ENCODE measurements at regions not wholly inside any gene's neighbourhood (a gene's known extent, or its start where the extent isn't known, plus 50 kb on each side); places are given as distances from the start of the nearest gene placed in this dataset.

GRCh38 chr1:34520111-34520510, 234.7 kb upstream of the GJB5 start:
- TF ChIP-seq FOXK2 (IDR thresholded peaks at IDR 0.05) (no peak), FOXA1 (IDR thresholded peaks at IDR 0.05) (no peak), PKNOX1 (IDR thresholded peaks at IDR 0.05) (no peak), CTBP1 (IDR thresholded peaks at IDR 0.05; ENCODE audit: borderline replicate concordance) (no peak), HDGF (IDR thresholded peaks at IDR 0.05; ENCODE audit: borderline replicate concordance) (no peak), TARDBP (IDR thresholded peaks at IDR 0.05) (no peak), BHLHE40 (IDR thresholded peaks at IDR 0.05; ENCODE audit: borderline replicate concordance) (no peak), FOXM1 (IDR thresholded peaks at IDR 0.05; ENCODE audit: borderline replicate concordance) (no peak), ZNF384 (IDR thresholded peaks at IDR 0.05) (no peak), NFRKB (IDR thresholded peaks at IDR 0.05) (no peak), LEF1 (IDR thresholded peaks at IDR 0.05; ENCODE audit: borderline replicate concordance) (no peak)
- ChIA-PET CTCF (no interaction called here), POLR2A (no interaction called here)
- no peak for DNase-seq (ENCODE audit: extremely low spot score)

GRCh38 chr1:34524783-34525182, 230.1 kb upstream of the GJB5 start:
- DNase-seq (ENCODE audit: extremely low spot score): no peak
- POLR2A ChIA-PET: no interaction called here
- TF ChIP-seq TARDBP (IDR thresholded peaks at IDR 0.05): no peak
- TF ChIP-seq HDGF (IDR thresholded peaks at IDR 0.05; ENCODE audit: borderline replicate concordance): no peak
- no peak for TF ChIP-seq NFRKB (IDR thresholded peaks at IDR 0.05)
- no peak for TF ChIP-seq PKNOX1 (IDR thresholded peaks at IDR 0.05)
- no peak for TF ChIP-seq SP1 (IDR thresholded peaks at IDR 0.05)
- TF ChIP-seq SUZ12 (IDR thresholded peaks at IDR 0.05): no peak
- TF ChIP-seq FOXM1 (IDR thresholded peaks at IDR 0.05; ENCODE audit: borderline replicate concordance): no peak
- no peak for TF ChIP-seq L3MBTL2 (conservative IDR thresholded peaks at IDR 0.05)
- TF ChIP-seq FOXA1 (IDR thresholded peaks at IDR 0.05): no peak
- TF ChIP-seq BHLHE40 (IDR thresholded peaks at IDR 0.05; ENCODE audit: borderline replicate concordance): no peak
- TF ChIP-seq ELF4 (IDR thresholded peaks at IDR 0.05): no peak
- TF ChIP-seq LEF1 (IDR thresholded peaks at IDR 0.05; ENCODE audit: borderline replicate concordance): no peak
- TF ChIP-seq FOXK2 (IDR thresholded peaks at IDR 0.05): no peak
- no peak for TF ChIP-seq ZNF384 (IDR thresholded peaks at IDR 0.05)
- no peak for TF ChIP-seq ARNT (IDR thresholded peaks at IDR 0.05)
- TF ChIP-seq CTBP1 (IDR thresholded peaks at IDR 0.05; ENCODE audit: borderline replicate concordance): no peak
- CTCF ChIA-PET: no interaction called here

GRCh38 chr1:34529935-34530859, 224.7 kb upstream of the GJB5 start:
- DNase-seq (ENCODE audit: extremely low spot score): no peak
- CTCF ChIA-PET: no interaction called here
- TF ChIP-seq TARDBP (IDR thresholded peaks at IDR 0.05) (no peak), SUZ12 (IDR thresholded peaks at IDR 0.05) (no peak), FOXK2 (IDR thresholded peaks at IDR 0.05) (no peak), HDGF (IDR thresholded peaks at IDR 0.05; ENCODE audit: borderline replicate concordance) (no peak), ELF4 (IDR thresholded peaks at IDR 0.05) (no peak)
- POLR2A ChIA-PET: no interaction called here

- DNase-seq (ENCODE audit: extremely low spot score): no peak
- no peak for TF ChIP-seq TARDBP (IDR thresholded peaks at IDR 0.05)
- TF ChIP-seq PKNOX1 (IDR thresholded peaks at IDR 0.05): no peak
- no peak for TF ChIP-seq CTBP1 (IDR thresholded peaks at IDR 0.05; ENCODE audit: borderline replicate concordance)
- no peak for TF ChIP-seq SP1 (IDR thresholded peaks at IDR 0.05)
- TF ChIP-seq FOXM1 (IDR thresholded peaks at IDR 0.05; ENCODE audit: borderline replicate concordance): no peak
- TF ChIP-seq NFRKB (IDR thresholded peaks at IDR 0.05): no peak
- no peak for TF ChIP-seq LEF1 (IDR thresholded peaks at IDR 0.05; ENCODE audit: borderline replicate concordance)
- ChIA-PET POLR2A (no interaction called here), CTCF (interaction anchor here (0.6 kb wide), 1 partner anchor 254 kb away, joined by 3 read pairs; no protein-coding TSS in a partner anchor)
Observed at GRCh38 chr1:34532113-34532512, 222.7 kb upstream of the GJB5 start.

GRCh38 chr1:34538481-34538880, 216.4 kb upstream of the GJB5 start:
- POLR2A ChIA-PET: no interaction called here
- DNase-seq (ENCODE audit: extremely low spot score): no peak
- CTCF ChIA-PET: no interaction called here
- no peak for TF ChIP-seq SUZ12 (IDR thresholded peaks at IDR 0.05)
- TF ChIP-seq PKNOX1 (IDR thresholded peaks at IDR 0.05): no peak
- TF ChIP-seq TARDBP (IDR thresholded peaks at IDR 0.05): no peak
- no peak for TF ChIP-seq SP1 (IDR thresholded peaks at IDR 0.05)
- no peak for TF ChIP-seq L3MBTL2 (conservative IDR thresholded peaks at IDR 0.05)
- no peak for TF ChIP-seq ZNF384 (IDR thresholded peaks at IDR 0.05)
